Nephron (organoid): ENCODE measurements at regions not wholly inside any gene's neighbourhood (a gene's known extent, or its start where the extent isn't known, plus 50 kb on each side); places are given as distances from the start of the nearest gene placed in this dataset.

Experiments used
- H3K27ac Mint-ChIP-seq, 3 experiments: 2 replicates each; pipeline ENCODE4 v1.8.0; 2020; ENCODE audit warnings: mixed read lengths in 3 of 3, mild to moderate bottlenecking in 2 of 3, moderate library complexity in 1 of 3
- H3K27me3 Mint-ChIP-seq: 2 replicates; pipeline ENCODE4 v1.8.0; 2021; ENCODE audit warnings: low read depth, mild to moderate bottlenecking, moderate library complexity, mixed read lengths
- H3K36me3 Mint-ChIP-seq: 2 replicates; pipeline ENCODE4 v1.8.0; 2020; ENCODE audit warnings: low read depth, mixed read lengths
- H3K4me1 Mint-ChIP-seq: 2 replicates; pipeline ENCODE4 v1.8.0; 2020; ENCODE audit warnings: mixed read lengths
- H3K4me3 Mint-ChIP-seq, 3 experiments: 2 replicates each; pipeline ENCODE4 v1.8.0; 2020; ENCODE audit warnings: mild to moderate bottlenecking in 3 of 3, mixed read lengths in 3 of 3, moderate library complexity in 2 of 3
- H3K9me3 Mint-ChIP-seq: 2 replicates; pipeline ENCODE4 v1.8.0; 2020; ENCODE audit warnings: mixed read lengths
- CTCF ChIP-seq, 3 experiments: fragments of 200-600 bp; sonication (generic); IDR thresholded peaks; one replicate each; pipeline ENCODE4 v1.5.0; 2021; ENCODE audit warnings: antibody characterized with exemption in 3 of 3; ENCODE audit not compliant: unreplicated experiment in 3 of 3

- Mint-ChIP-seq H3K4me3 (no peak overlapping the region), H3K36me3 (no peaks in the 10 kb centered on the region), H3K4me1 (peaks cover 15% of the 10 kb centered on the region), H3K9me3 (peaks cover 3% of the 10 kb centered on the region), H3K27me3 (no peaks in the 10 kb centered on the region), H3K27ac (peak overlapping the region; percentile 30 to 85 (median 35))
- no peak for TF ChIP-seq CTCF (IDR thresholded peaks at IDR 0.05; ENCODE audit: unreplicated experiment in 3 of 3)
These were observed 232.1 kb upstream of the SYT10 start for GRCh38 chr12:33671676-33672075.

GRCh38 chr12:33672836-33673577 is 233.4 kb upstream of the SYT10 start:
- Mint-ChIP-seq H3K4me3 (no peak overlapping the region), H3K9me3 (peaks cover 3% of the 10 kb centered on the region), H3K27me3 (no peaks in the 10 kb centered on the region), H3K36me3 (no peaks in the 10 kb centered on the region), H3K27ac (peak overlapping the region in 2 of 3 experiments; percentile 43 to 85), H3K4me1 (peaks cover 18% of the 10 kb centered on the region)
- no peak for TF ChIP-seq CTCF (IDR thresholded peaks at IDR 0.05; ENCODE audit: unreplicated experiment in 3 of 3)

- no peaks in the 10 kb centered on the region for H3K36me3 Mint-ChIP-seq
- no peak overlapping the region for H3K27ac Mint-ChIP-seq
- H3K4me1 Mint-ChIP-seq: peaks cover 18% of the 10 kb centered on the region
- H3K9me3 Mint-ChIP-seq: no peaks in the 10 kb centered on the region
- TF ChIP-seq CTCF (IDR thresholded peaks at IDR 0.05; ENCODE audit: unreplicated experiment in 3 of 3): no peak
- H3K27me3 Mint-ChIP-seq: no peaks in the 10 kb centered on the region
- no peak overlapping the region for H3K4me3 Mint-ChIP-seq
These were observed 237.2 kb upstream of the SYT10 start for GRCh38 chr12:33676866-33677265.

- Mint-ChIP-seq H3K9me3 (no peaks in the 10 kb centered on the region), H3K36me3 (no peaks in the 10 kb centered on the region), H3K4me1 (peaks cover 12% of the 10 kb centered on the region), H3K27ac (no peak overlapping the region), H3K4me3 (no peak overlapping the region), H3K27me3 (no peaks in the 10 kb centered on the region)
- no peak for TF ChIP-seq CTCF (IDR thresholded peaks at IDR 0.05; ENCODE audit: unreplicated experiment in 3 of 3)
These were observed 238.8 kb upstream of the SYT10 start for GRCh38 chr12:33678221-33678964.

GRCh38 chr12:33690562-33690961 is 250.9 kb upstream of the SYT10 start:
- peaks cover 4% of the 10 kb centered on the region for H3K9me3 Mint-ChIP-seq
- no peaks in the 10 kb centered on the region for H3K36me3 Mint-ChIP-seq
- no peak overlapping the region for H3K27ac Mint-ChIP-seq
- H3K4me1 Mint-ChIP-seq: no peaks in the 10 kb centered on the region
- H3K27me3 Mint-ChIP-seq: no peaks in the 10 kb centered on the region
- TF ChIP-seq CTCF (IDR thresholded peaks at IDR 0.05; ENCODE audit: unreplicated experiment in 3 of 3): no peak
- no peak overlapping the region for H3K4me3 Mint-ChIP-seq
